ENCODE measurements at regions not wholly inside any gene's neighbourhood (a gene's known extent, or its start where the extent isn't known, plus 50 kb on each side); places are given as distances from the start of the nearest gene placed in this dataset.
A peak's percentile ranks its signal among the peaks of the same experiment; 100 is the strongest.

- no peak for DNase-seq
Observed at GRCh38 chr5:6831678-6832671, 118.7 kb downstream of the TENT4A start.

- DNase-seq = no peak
Observed at GRCh38 chr5:6832994-6833393, 119.8 kb downstream of the TENT4A start.

DNA sequence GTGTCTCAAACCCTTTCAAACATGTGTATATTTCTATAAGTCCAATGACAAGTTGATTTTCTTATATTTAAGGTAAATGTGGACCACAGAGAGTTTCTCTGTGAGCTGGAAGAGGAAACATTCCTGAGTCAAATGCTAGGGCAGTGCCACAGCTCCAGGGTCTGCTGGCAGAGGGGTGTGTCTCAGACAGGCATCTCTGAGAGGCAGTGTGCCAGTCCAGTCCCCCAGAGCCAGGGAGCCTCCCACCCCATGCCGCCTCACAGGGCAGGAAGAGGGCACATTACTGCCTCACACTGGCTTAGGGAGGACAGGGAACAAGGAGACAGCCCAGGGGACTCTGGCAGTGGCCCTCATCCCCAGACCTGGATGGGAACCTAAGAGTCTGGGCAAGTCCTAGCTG, 120.2 kb downstream of the TENT4A start:
- DNase-seq = no peak

DNA sequence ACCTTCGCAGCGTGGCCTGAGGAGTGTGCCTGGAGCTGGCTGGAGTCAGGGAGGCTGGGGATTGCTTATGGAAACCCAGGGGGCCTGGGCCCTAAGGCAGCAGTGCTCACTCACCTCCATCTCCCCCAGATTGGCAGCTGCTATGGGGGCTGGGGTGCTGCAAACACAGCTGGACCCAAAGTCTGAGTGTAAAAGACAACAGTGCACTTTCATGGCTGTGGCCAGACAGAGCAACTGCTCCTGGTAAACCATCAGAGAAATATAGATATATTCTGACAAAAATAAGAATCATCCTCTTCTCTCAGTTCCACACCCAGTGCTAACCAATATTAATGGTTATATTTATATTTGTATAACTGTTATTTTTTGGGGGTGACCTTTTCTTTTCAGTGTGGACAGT, 123.9 kb downstream of the TENT4A start:
- no peak for DNase-seq

DNA sequence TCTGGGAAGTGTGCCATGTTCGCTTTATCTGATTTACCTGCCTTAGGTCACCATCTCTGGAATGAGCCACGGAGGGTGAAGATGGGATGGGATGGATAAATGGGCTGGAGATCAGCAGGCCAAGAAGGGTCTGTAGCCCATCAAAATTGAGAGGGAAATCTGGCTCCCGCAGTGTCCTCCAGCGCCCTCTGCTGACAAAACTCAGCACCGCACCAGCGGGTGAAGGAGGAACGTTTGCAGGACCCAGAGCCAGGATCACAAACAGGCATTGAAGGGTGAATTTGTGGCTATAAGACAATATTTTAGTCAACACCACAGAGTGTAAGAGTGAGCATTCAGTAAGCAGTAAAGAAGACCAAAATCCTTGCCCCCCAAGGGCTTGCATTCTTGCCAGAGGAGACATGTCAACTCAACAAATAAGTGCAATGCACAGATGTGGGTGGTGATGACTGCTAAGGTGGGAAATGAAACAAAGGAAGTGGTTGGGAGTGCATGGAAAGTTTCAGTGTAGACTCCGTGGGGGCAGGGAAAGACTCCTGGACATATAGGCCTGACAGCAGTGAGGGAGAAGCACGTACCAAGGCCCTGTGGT, 124.4 kb downstream of the TENT4A start:
- peak in 1 of 56 donors; percentile 9 for DNase-seq

DNA sequence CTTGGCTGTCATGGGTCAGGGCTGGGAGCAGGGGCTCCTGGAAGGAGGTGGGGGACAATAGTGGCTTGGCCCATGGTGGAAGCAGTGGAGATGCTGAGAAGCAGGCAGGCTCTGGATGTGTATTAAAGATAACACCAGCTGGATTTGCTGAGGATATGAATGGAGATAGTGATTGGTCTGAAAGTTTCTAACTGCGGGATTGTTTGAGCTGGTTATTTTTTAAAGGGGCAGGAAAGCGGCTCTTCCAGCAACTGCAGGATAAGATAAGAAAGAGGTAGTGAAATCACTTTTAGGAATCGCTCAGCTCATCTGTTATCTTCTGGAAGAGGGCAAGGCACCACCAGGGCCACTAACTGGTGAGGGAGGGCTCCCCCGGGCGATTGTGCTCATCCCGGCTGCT, 125.5 kb downstream of the TENT4A start:
- DNase-seq = no peak

GRCh38 chr5:6840136-6840793, 127.0 kb downstream of the TENT4A start:
- no peak for DNase-seq

- DNase-seq = no peak
Observed at GRCh38 chr5:6843335-6843734, 130.1 kb downstream of the TENT4A start.

GRCh38 chr5:6843821-6844220, 130.6 kb downstream of the TENT4A start:
- DNase-seq = no peak

DNA sequence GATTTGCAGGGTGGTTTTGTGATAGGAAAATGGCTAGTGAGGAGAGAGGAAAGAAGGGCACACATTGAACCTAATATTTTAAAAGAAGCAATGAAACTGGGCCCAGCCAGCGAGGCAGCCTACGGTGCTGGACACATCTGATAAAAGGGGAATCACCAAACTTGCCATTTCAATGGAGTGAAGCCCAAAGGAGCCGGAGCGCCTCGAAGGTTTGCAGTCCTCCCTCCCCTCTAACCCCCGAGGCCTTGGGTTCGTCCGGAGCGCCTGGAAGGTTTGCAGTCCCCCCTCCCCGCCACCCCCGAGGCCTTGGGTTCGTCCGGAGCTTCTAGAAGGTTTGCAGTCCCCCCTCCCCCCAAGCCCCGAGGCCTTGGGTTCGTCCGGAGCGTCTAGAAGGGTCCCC, 132.6 kb downstream of the TENT4A start:
- DNase-seq = no peak

DNA sequence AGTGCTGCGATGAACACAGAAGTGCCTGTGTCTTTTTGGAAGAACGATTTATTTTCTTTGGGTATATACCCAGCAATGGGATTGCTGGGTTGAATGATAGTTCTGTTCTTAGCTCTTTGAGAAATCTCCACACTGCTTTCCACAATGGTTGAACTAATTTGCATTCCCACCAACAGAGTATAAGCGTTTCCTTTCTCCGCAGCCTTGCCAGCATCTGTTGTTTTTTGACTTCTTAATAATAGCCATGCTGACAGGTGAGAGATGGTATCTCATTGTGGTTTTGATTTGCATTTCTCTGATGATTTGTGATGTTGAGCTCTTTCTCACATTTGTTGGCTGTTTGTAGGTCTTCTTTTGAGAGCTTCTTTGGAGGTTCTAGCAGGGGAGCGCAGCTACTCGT, 134.6 kb downstream of the TENT4A start:
- no peak for DNase-seq

GRCh38 chr5:6849316-6850105, 136.3 kb downstream of the TENT4A start:
- DNase-seq = no peak

DNA sequence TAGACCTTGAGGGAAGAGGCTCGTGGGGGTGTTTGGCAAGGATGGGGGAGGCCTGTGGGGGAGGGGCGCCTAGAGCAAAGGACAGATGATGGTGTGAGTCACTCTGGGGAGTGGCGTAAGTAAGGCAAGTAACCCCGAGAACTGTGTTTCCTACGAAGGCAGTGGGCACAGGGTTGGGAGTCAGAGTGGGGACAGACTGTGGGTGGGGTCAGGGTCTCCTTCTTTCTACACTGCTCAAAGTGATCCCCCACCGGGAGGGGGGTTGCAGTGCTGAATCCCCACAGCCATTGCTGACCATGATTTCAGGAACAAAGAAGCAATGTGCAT, 136.8 kb downstream of the TENT4A start:
- no peak for DNase-seq

GRCh38 chr5:6856653-6857052, 143.4 kb downstream of the TENT4A start:
- no peak for DNase-seq

GRCh38 chr5:6858419-6858818, 145.2 kb downstream of the TENT4A start:
- DNase-seq = no peak

GRCh38 chr5:6859023-6859422, 145.8 kb downstream of the TENT4A start:
- DNase-seq = no peak

GRCh38 chr5:6859951-6860638, 146.9 kb downstream of the TENT4A start:
- no peak for DNase-seq

DNA sequence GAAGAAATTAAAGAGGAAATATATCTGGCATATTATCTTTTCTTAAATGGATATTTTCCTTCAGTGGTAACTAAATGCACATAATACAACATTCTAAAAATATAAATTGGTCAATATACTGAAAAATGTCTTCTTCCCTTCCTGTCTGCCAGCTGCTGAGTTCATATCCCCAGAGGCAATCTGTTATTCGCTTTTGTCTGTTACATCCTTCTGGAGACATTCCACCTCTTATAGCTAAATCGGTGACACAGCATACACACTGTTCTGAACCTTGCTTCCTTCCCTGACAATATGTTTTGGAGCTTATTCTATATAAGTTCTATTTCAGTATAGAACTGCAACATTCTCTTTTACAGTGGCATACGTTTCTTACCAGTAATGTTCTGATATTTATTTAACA, 147.8 kb downstream of the TENT4A start:
- DNase-seq = no peak

DNA sequence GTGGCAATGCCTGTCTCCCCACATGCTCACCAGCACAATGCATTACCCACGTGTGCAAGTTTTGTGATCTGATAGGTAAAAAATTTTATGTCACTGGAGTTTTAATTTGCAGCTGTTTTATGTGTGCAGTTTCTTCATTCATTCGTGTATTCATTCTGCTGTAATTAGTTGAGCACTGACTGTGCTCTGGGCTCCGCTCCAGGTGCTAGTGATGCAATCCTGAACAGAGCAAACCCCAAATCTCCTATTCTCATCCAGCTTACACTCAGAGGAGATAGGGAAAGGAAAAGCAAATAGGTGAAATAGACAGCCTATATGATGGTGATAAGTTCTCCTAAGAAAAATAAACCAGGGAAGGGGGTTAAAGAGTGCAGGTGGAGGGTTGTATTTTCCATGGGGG, 148.4 kb downstream of the TENT4A start:
- DNase-seq = no peak

- DNase-seq = no peak
Observed at GRCh38 chr5:6862306-6862705, 149.1 kb downstream of the TENT4A start.

DNA sequence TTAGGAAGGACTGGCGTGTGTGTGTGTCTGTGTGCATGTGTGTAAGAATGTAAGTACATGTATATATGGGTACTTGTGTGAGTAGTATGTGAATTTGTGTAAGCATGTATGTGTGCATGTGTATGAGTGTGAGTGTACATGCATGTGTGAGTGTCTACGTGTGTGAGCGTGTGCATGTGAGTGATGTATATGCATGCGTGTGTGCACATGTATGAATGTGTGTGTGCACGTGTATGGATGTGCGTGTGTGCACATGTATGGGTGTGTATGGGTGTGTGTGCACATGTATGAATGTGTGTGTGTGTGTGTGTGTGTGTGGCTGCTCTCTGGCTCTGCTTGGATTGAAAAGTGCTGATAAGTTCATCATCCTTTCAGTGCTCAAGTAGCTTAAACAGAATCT, 154.5 kb downstream of the TENT4A start:
- DNase-seq = peak in 1 of 56 donors; percentile 16

All from amygdala (tissue), 56 donors.